IMR-90 (cell line): ENCODE measurements at regions not wholly inside any gene's neighbourhood (a gene's known extent, or its start where the extent isn't known, plus 50 kb on each side); places are given as distances from the start of the nearest gene placed in this dataset.

ENCODE experiments used
- ATAC-seq: fragments of 200-7000 bp; cut with Tn5 transposase; 2 replicates; pipeline ENCODE4 v1.9.1; 2020; ENCODE audit warnings: low read depth, mild to moderate bottlenecking, moderate library complexity
- BruUV-seq: library from RNA; stranded (reverse); fragments of 400-500 nt; replicated peaks from 2 replicates; lab custom pipeline; 2021; lab: Mats Ljungman, UMichigan
- CTCF ChIA-PET: fragments of 300-600 bp; formaldehyde crosslinking; extraction: SDS; loops from one replicate; lab custom pipeline; 2021; ENCODE audit warnings: antibody characterized with exemption; lab: Yijun Ruan, JAX
- POLR2A ChIA-PET: fragments of 300-600 bp; sonication (Branson Sonifier 250); formaldehyde crosslinking; loops from one replicate; lab custom pipeline; 2022; ENCODE audit warnings: antibody characterized with exemption; ENCODE audit not compliant: unreplicated experiment; lab: Charles Lee
- DNase-seq: peaks from one replicate; pipeline ENCODE4 v3.0.0; 2013
- H2AFZ ChIP-seq: replicated peaks from 2 replicates; pipeline ENCODE3; 2013; ENCODE audit warnings: low read length, mild to moderate bottlenecking; ENCODE audit not compliant: poor library complexity
- H2AK5ac ChIP-seq: 2 replicates; pipeline ENCODE4 v1.6.1; 2013; ENCODE audit warnings: low read depth, low read length, inconsistent platforms
- H2AK9ac ChIP-seq: replicated peaks from 2 replicates; pipeline ENCODE3; 2013; ENCODE audit warnings: mild to moderate bottlenecking, low read depth, low read length, moderate library complexity; ENCODE audit not compliant: poor library complexity
- H2BK120ac ChIP-seq: 2 replicates; pipeline ENCODE4 v1.6.1; 2013; ENCODE audit warnings: low read depth, low read length, inconsistent platforms
- H2BK15ac ChIP-seq: 3 replicates; pipeline ENCODE4 v1.6.1; 2013; ENCODE audit warnings: low read depth, low read length, inconsistent platforms
- H2BK20ac ChIP-seq: 2 replicates; pipeline ENCODE4 v1.6.1; 2013; ENCODE audit warnings: low read depth, mild to moderate bottlenecking, inconsistent platforms, low read length, moderate library complexity
- H2BK5ac ChIP-seq: 2 replicates; pipeline ENCODE4 v1.6.1; 2013; ENCODE audit warnings: mild to moderate bottlenecking, low read depth, low read length, inconsistent platforms; ENCODE audit not compliant: poor library complexity, severe bottlenecking
- H3K14ac ChIP-seq: replicated peaks from 2 replicates; pipeline ENCODE4 v1.6.1; 2013; ENCODE audit warnings: low read depth, low read length, inconsistent platforms
- H3K18ac ChIP-seq: 2 replicates; pipeline ENCODE4 v1.6.1; 2013; ENCODE audit warnings: low read depth, low read length, control low read depth
- H3K23ac ChIP-seq: 2 replicates; pipeline ENCODE4 v1.6.1; 2013; ENCODE audit warnings: low read depth, low read length, inconsistent platforms
- H3K27ac ChIP-seq: 2 replicates; pipeline ENCODE4 v1.5.1; 2013; ENCODE audit warnings: mild to moderate bottlenecking, control low read depth, low read length; ENCODE audit not compliant: insufficient read depth
- H3K27me3 ChIP-seq: 2 replicates; pipeline ENCODE4 v1.6.1; 2013; ENCODE audit warnings: low read length; ENCODE audit not compliant: control insufficient read depth, insufficient read depth
- H3K36me3 ChIP-seq: 2 replicates; pipeline ENCODE4 v1.6.1; 2013; ENCODE audit warnings: low read length, mixed read lengths; ENCODE audit not compliant: control insufficient read depth, insufficient read depth
- H3K4ac ChIP-seq: 2 replicates; pipeline ENCODE4 v1.6.1; 2013; ENCODE audit warnings: low read depth, low read length, inconsistent platforms
- H3K4me1 ChIP-seq: 2 replicates; pipeline ENCODE4 v1.6.1; 2013; ENCODE audit warnings: low read length, mixed read lengths; ENCODE audit not compliant: control insufficient read depth, insufficient read depth
- H3K4me2 ChIP-seq: 2 replicates; pipeline ENCODE4 v1.6.1; 2013; ENCODE audit warnings: low read depth, mild to moderate bottlenecking, control low read depth, low read length, moderate library complexity
- H3K4me3 ChIP-seq: 2 replicates; pipeline ENCODE4 v1.5.1; 2013; ENCODE audit warnings: low read depth, mild to moderate bottlenecking, control low read depth, low read length, moderate library complexity; ENCODE audit not compliant: insufficient read depth
- H3K56ac ChIP-seq: 2 replicates; pipeline ENCODE4 v1.6.1; 2013; ENCODE audit warnings: low read length, inconsistent platforms; ENCODE audit not compliant: insufficient read depth; ENCODE audit errors: extremely low read depth
- H3K79me1 ChIP-seq, 2 experiments: 2 replicates each; pipeline ENCODE4 v1.6.1; 2013; ENCODE audit warnings: low read length in 2 of 2, inconsistent platforms in 1 of 2, low read depth in 1 of 2
- H3K9ac ChIP-seq: 2 replicates; pipeline ENCODE4 v1.6.1; 2013; ENCODE audit warnings: low read depth, low read length, control low read depth
- H3K9me1 ChIP-seq: 2 replicates; pipeline ENCODE4 v1.6.1; 2013; ENCODE audit warnings: low read length, inconsistent platforms; ENCODE audit not compliant: insufficient read depth
- H3K9me3 ChIP-seq: 2 replicates; pipeline ENCODE4 v1.6.1; 2013; ENCODE audit warnings: low read length; ENCODE audit not compliant: control insufficient read depth, insufficient read depth
- H4K20me1 ChIP-seq: 2 replicates; pipeline ENCODE4 v1.6.1; 2013; ENCODE audit warnings: low read length, inconsistent platforms; ENCODE audit not compliant: insufficient read depth
- H4K5ac ChIP-seq: 2 replicates; pipeline ENCODE4 v1.6.1; 2013; ENCODE audit warnings: mild to moderate bottlenecking, low read depth, low read length, control low read depth
- H4K8ac ChIP-seq, 2 experiments: 2 replicates each; pipeline ENCODE4 v1.6.1; 2013; ENCODE audit warnings: low read depth in 2 of 2, low read length in 2 of 2, control low read depth in 1 of 2, inconsistent platforms in 1 of 2
- H4K91ac ChIP-seq: 2 replicates; pipeline ENCODE4 v1.6.1; 2013; ENCODE audit warnings: low read depth, low read length, inconsistent platforms; ENCODE audit not compliant: insufficient read depth
- MAFK ChIP-seq: IDR thresholded peaks from 2 replicates; pipeline ENCODE4 v1.6.1; 2012; ENCODE audit warnings: low read depth, low read length, improper control_type of control experiment
- RCOR1 ChIP-seq: IDR thresholded peaks from 2 replicates; pipeline ENCODE4 v1.6.1; 2012; ENCODE audit warnings: mild to moderate bottlenecking, low read length, improper control_type of control experiment; ENCODE audit not compliant: insufficient replicate concordance
- WGBS, 2 experiments: methylation state at CpG; one replicate each; pipeline versions ENCODE4 v1.1.5 to v1.1.7; 2013; ENCODE audit warnings: missing lambda C conversion rate in 2 of 2; ENCODE audit not compliant: insufficient read length in 1 of 2; ENCODE audit errors: extremely low coverage in 2 of 2; 5-methylcytosine and 5-hydroxymethylcytosine counted together
- dilution Hi-C: fragments of 300-500 bp; cut with HindIII; formaldehyde crosslinking; loops from one replicate; pipeline ENCODE4 v1.14.3; 2018; ENCODE audit warnings: low sequenced_read_pairs; ENCODE audit not compliant: unreplicated experiment
- in situ Hi-C: fragments of 300-500 bp; cut with MboI; formaldehyde crosslinking; loops from 3 replicates; pipeline ENCODE4 v1.14.3; 2019; ENCODE audit warnings: low sequenced_read_pairs, inconsistent platforms, mixed read lengths
- intact Hi-C: fragments of 100-400 bp; cut with micrococcal nuclease; formaldehyde crosslinking; loops from 2 replicates; pipeline ENCODE4 v1.10.0; 2022
- TF ChIP-seq, protein P1 (sequence below): fragments of 150-350 bp; IDR thresholded peaks from 2 replicates; pipeline ENCODE4 v1.6.1; 2016; ENCODE audit warnings: low read depth, mild to moderate bottlenecking, low read length, moderate library complexity, borderline replicate concordance

DNA sequence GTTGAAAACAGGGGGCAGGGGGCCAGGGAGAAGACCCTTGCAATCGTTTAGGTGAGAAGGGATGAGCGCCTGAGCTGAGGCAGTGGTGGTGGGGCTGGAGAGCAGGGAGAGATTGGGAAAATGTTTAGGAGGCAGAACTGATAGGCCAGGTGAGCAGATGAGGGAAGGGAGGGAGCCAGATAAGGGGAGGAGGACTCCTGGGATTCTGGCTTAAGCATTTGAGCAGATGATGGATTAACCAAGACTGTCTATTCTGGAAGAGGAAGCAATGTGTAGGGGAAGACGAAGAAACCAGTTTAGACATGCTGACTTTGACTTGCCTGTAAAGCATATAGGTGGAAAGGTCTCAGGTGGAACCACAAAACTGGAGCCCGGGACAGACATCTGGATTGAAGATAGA, 49.9 kb upstream of the ASPRV1 start:
- ChIA-PET POLR2A (no interaction called here), CTCF (no interaction called here)
- dilution Hi-C loops: no loop called here
- no peak overlapping the region for H2AFZ ChIP-seq
- H2BK15ac ChIP-seq: no peak overlapping the region
- H4K20me1 ChIP-seq: no peaks in the 10 kb centered on the region
- no peak overlapping the region for H2AK5ac ChIP-seq
- H2BK20ac ChIP-seq: no peak overlapping the region
- no peaks in the 10 kb centered on the region for H3K9me3 ChIP-seq
- TF ChIP-seq, protein P1, sequence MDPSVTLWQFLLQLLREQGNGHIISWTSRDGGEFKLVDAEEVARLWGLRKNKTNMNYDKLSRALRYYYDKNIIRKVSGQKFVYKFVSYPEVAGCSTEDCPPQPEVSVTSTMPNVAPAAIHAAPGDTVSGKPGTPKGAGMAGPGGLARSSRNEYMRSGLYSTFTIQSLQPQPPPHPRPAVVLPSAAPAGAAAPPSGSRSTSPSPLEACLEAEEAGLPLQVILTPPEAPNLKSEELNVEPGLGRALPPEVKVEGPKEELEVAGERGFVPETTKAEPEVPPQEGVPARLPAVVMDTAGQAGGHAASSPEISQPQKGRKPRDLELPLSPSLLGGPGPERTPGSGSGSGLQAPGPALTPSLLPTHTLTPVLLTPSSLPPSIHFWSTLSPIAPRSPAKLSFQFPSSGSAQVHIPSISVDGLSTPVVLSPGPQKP: no peak
- TF ChIP-seq MAFK (no peak), RCOR1 (no peak)
- in situ Hi-C loops: no loop called here
- H3K9me1 ChIP-seq: peaks cover 2% of the 10 kb centered on the region; the same call in 1 of the 2 replicates
- no peak overlapping the region for H2BK5ac ChIP-seq
- H3K4me2 ChIP-seq: no peak overlapping the region
- no peak overlapping the region for H2BK120ac ChIP-seq
- H3K27ac ChIP-seq: no peak overlapping the region
- no peak overlapping the region for H3K4ac ChIP-seq
- H3K14ac ChIP-seq: no peak overlapping the region
- H3K36me3 ChIP-seq: no peaks in the 10 kb centered on the region
- H3K27me3 ChIP-seq: no peaks in the 10 kb centered on the region
- H4K5ac ChIP-seq: no peak overlapping the region
- no peak overlapping the region for H2AK9ac ChIP-seq
- no peak overlapping the region for H3K56ac ChIP-seq
- H3K4me3 ChIP-seq: no peak overlapping the region
- WGBS, 2 experiments: 74% methylated on average over 3 of the region's 4 CpGs; no CpG with 5 or more reads in 1 of the 2 experiments
- no peaks in the 10 kb centered on the region for H3K4me1 ChIP-seq
- intact Hi-C loops: no loop called here
- no peak for ATAC-seq
- DNase-seq: no peak
- H4K8ac ChIP-seq: no peak overlapping the region
- no peak overlapping the region for H3K18ac ChIP-seq
- no peak overlapping the region for H3K23ac ChIP-seq
- H4K91ac ChIP-seq: no peak overlapping the region
- no peak overlapping the region for H3K9ac ChIP-seq
- BruUV-seq: no TSS peak
- H3K79me1 ChIP-seq: no peaks in the 10 kb centered on the region
